ENCODE measurements at regions not wholly inside any gene's neighbourhood (a gene's known extent, or its start where the extent isn't known, plus 50 kb on each side); places are given as distances from the start of the nearest gene placed in this dataset.

DNA sequence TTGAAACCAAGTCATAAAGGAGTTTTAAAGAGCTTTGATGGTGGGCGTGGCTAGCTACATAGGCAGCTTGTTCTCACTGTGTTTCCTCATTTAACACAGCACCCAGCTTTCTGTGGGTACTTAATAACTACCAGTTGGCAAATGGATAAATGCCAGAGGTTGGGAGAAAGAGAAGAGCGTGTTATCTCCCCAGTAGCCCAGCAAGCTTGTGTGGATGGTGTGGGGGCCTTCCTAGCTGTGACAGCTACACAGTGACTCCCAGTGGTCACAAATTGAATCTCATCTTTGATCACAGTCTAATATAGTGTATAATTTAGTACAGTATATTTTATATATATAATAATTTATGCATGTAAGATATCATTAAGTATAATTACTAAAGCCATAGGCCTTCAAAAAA, 984.1 kb downstream of the EPHA3 start:
- Histone ChIP-seq H3K4me1 (no peaks in the 10 kb centered on the region), H3K27ac (no peak overlapping the region), H3K9me3 (no peaks in the 10 kb centered on the region), H3K27me3 (peaks cover 0 to 9% of the 10 kb centered on the region in 2 donors), H3K4me3 (no peak overlapping the region), H3K36me3 (no peaks in the 10 kb centered on the region)
- peak; percentile 42 to 65 (median 52) for ATAC-seq
- WGBS (ENCODE audit: insufficient coverage, low coverage, low lambda C conversion rate, missing lambda C conversion rate), result 10% methylated on average over 2 of the region's 2 CpGs
- no peak for DNase-seq
- TF ChIP-seq POLR2A (IDR thresholded peaks at IDR 0.05), result no peak
- TF ChIP-seq, protein P1, sequence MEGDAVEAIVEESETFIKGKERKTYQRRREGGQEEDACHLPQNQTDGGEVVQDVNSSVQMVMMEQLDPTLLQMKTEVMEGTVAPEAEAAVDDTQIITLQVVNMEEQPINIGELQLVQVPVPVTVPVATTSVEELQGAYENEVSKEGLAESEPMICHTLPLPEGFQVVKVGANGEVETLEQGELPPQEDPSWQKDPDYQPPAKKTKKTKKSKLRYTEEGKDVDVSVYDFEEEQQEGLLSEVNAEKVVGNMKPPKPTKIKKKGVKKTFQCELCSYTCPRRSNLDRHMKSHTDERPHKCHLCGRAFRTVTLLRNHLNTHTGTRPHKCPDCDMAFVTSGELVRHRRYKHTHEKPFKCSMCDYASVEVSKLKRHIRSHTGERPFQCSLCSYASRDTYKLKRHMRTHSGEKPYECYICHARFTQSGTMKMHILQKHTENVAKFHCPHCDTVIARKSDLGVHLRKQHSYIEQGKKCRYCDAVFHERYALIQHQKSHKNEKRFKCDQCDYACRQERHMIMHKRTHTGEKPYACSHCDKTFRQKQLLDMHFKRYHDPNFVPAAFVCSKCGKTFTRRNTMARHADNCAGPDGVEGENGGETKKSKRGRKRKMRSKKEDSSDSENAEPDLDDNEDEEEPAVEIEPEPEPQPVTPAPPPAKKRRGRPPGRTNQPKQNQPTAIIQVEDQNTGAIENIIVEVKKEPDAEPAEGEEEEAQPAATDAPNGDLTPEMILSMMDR (IDR thresholded peaks at IDR 0.05), result peak; percentile 15 to 42 (median 33)
- intact Hi-C loops (cut with DNase I), result no loop called here

DNA sequence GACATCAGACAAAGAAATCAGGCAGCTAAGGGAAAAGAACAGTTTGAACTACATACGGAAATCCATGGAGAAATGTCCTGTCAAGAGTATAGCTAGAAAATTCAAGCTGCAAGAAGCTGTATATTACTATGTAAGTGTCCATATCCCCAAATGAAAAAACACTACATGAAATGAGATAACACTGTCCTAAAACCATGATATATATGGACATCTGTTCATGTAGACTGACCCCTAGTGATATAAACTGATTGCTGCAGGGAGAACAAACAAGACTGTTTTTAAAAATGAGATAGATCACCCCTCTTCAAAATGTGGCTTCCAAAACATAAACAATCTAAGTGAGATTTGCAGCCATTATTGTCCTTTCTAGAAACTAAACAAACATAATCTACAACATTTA, 985.6 kb downstream of the EPHA3 start:
- Histone ChIP-seq H3K36me3 (no peaks in the 10 kb centered on the region), H3K9me3 (no peaks in the 10 kb centered on the region), H3K27me3 (peaks cover 0 to 9% of the 10 kb centered on the region in 2 donors), H3K4me1 (no peaks in the 10 kb centered on the region), H3K4me3 (no peak overlapping the region), H3K27ac (no peak overlapping the region)
- WGBS (ENCODE audit: insufficient coverage, low coverage, low lambda C conversion rate, missing lambda C conversion rate), result 40% methylated on average over 1 of the region's 1 CpG
- ATAC-seq (peak in 1 of 4 donors; percentile 42), DNase-seq (no peak)
- intact Hi-C loops (cut with DNase I), result no loop called here
- TF ChIP-seq, protein P1 (IDR thresholded peaks at IDR 0.05), result peak; percentile 28 to 54 (median 42)
- TF ChIP-seq POLR2A (IDR thresholded peaks at IDR 0.05), result no peak

DNA sequence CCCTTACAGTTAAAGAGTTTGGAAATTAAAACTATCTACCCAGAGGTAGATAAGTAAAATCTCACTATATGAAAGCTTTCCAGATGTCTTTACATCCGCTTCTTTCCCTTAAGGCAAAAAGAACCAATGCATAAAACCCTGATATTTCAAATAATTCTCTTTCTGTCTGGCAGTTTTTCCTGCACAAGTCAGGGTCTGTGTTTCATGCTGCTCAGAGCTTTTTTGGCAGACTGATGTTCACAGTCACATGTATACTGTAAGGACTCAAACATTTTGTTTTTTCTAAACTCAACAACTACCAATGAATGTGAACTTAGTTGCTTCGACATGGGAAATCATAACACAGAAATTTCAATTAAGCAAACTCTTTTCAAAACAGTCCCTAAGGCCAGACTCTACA, 988.4 kb downstream of the EPHA3 start:
- H3K27me3 ChIP-seq, result peaks cover 0 to 9% of the 10 kb centered on the region in 2 donors
- no peaks in the 10 kb centered on the region for H3K4me1 ChIP-seq
- 52% methylated on average over 2 of the region's 2 CpGs for WGBS (ENCODE audit: insufficient coverage, low coverage, low lambda C conversion rate, missing lambda C conversion rate)
- H3K4me3 ChIP-seq, result no peak overlapping the region
- H3K36me3 ChIP-seq, result no peaks in the 10 kb centered on the region
- H3K27ac ChIP-seq, result no peak overlapping the region
- no peak for DNase-seq
- intact Hi-C loops (cut with DNase I), result no loop called here
- no peaks in the 10 kb centered on the region for H3K9me3 ChIP-seq
- no peak for ATAC-seq
- TF ChIP-seq, protein P1 (IDR thresholded peaks at IDR 0.05), result no peak
- TF ChIP-seq POLR2A (IDR thresholded peaks at IDR 0.05), result no peak

DNA sequence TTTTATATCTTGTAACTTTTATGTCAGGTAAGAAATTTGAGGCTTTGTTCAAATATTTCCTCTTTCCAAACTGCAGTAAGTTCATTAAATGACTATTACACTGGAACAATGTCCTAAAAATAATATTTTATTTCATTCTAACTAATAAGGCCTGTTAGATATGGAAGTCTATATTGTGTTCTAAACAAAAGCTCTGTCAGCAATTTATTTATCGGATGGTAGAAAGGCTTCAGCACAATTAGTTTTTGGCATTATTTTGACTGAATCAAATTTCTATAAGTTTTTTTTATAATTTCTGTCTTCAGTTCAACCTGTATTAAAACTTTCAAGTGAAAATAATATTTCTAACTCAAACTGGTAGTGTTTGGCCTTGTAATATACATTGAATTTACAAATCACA, 992.1 kb downstream of the EPHA3 start:
- WGBS (ENCODE audit: insufficient coverage, low coverage, low lambda C conversion rate, missing lambda C conversion rate), result 90% methylated on average over 1 of the region's 1 CpG

More for the DNA sequence above, 992.1 kb downstream of the EPHA3 start:
- Histone ChIP-seq H3K27me3 (no peaks in the 10 kb centered on the region), H3K27ac (no peak overlapping the region), H3K9me3 (no peaks in the 10 kb centered on the region), H3K4me1 (no peaks in the 10 kb centered on the region), H3K36me3 (no peaks in the 10 kb centered on the region), H3K4me3 (no peak overlapping the region)
- ATAC-seq, result no peak
- intact Hi-C loops (cut with DNase I), result no loop called here
- TF ChIP-seq POLR2A (IDR thresholded peaks at IDR 0.05), result no peak
- TF ChIP-seq, protein P1 (IDR thresholded peaks at IDR 0.05), result no peak
- DNase-seq, result no peak
